KMS-11 (cell line): ENCODE measurements at regions not wholly inside any gene's neighbourhood (a gene's known extent, or its start where the extent isn't known, plus 50 kb on each side); places are given as distances from the start of the nearest gene placed in this dataset.

Experiments used
- H2AFZ ChIP-seq: fragments of 200-600 bp; sonication (generic); 2 replicates; pipeline ENCODE4 v1.6.1; 2016; ENCODE audit warnings: antibody characterized with exemption, mixed run types, low read depth
- H3K27ac ChIP-seq: fragments of 200-600 bp; sonication (generic); 2 replicates; pipeline ENCODE4 v1.6.1; 2016; ENCODE audit warnings: mild to moderate bottlenecking, mixed run types
- H3K27me3 ChIP-seq: fragments of 200-600 bp; sonication (generic); 2 replicates; pipeline ENCODE4 v1.6.1; 2017; ENCODE audit warnings: mild to moderate bottlenecking, low read depth, mixed run types, moderate library complexity; ENCODE audit not compliant: insufficient read depth
- H3K36me3 ChIP-seq: fragments of 200-600 bp; sonication (generic); 2 replicates; pipeline ENCODE4 v1.6.1; 2017; ENCODE audit warnings: mild to moderate bottlenecking, mixed run types; ENCODE audit not compliant: insufficient read depth
- H3K4me1 ChIP-seq: fragments of 200-600 bp; sonication (generic); 2 replicates; pipeline ENCODE4 v1.6.1; 2016; ENCODE audit warnings: mild to moderate bottlenecking, low read depth, mixed run types; ENCODE audit not compliant: poor library complexity, severe bottlenecking
- H3K4me2 ChIP-seq: fragments of 200-600 bp; sonication (generic); 2 replicates; pipeline ENCODE4 v1.7.0; 2016; ENCODE audit warnings: mild to moderate bottlenecking, mixed run types
- H3K4me3 ChIP-seq: fragments of 200-600 bp; sonication (generic); IDR thresholded peaks from 2 replicates; pipeline ENCODE4 v1.6.1; 2017; ENCODE audit warnings: low read depth, low read length, mixed read lengths; ENCODE audit not compliant: insufficient read depth
- H3K79me2 ChIP-seq: fragments of 200-600 bp; sonication (generic); 2 replicates; pipeline ENCODE4 v1.6.1; 2016; ENCODE audit warnings: low read depth, mixed run types; ENCODE audit not compliant: insufficient read depth
- H3K9ac ChIP-seq: fragments of 200-600 bp; sonication (generic); 2 replicates; pipeline ENCODE4 v1.6.1; 2016; ENCODE audit warnings: mild to moderate bottlenecking, mixed run types
- H4K20me1 ChIP-seq: fragments of 200-600 bp; sonication (generic); 2 replicates; pipeline ENCODE4 v1.6.1; 2016; ENCODE audit warnings: mild to moderate bottlenecking, mixed run types; ENCODE audit not compliant: insufficient read depth
- TF ChIP-seq, protein P1 (sequence below): fragments of 200-600 bp; sonication (generic); conservative IDR thresholded peaks from 2 replicates; pipeline ENCODE4 v1.6.1; 2017; ENCODE audit warnings: low read depth, mild to moderate bottlenecking, antibody characterized with exemption, low read length, moderate library complexity, mixed read lengths

DNA sequence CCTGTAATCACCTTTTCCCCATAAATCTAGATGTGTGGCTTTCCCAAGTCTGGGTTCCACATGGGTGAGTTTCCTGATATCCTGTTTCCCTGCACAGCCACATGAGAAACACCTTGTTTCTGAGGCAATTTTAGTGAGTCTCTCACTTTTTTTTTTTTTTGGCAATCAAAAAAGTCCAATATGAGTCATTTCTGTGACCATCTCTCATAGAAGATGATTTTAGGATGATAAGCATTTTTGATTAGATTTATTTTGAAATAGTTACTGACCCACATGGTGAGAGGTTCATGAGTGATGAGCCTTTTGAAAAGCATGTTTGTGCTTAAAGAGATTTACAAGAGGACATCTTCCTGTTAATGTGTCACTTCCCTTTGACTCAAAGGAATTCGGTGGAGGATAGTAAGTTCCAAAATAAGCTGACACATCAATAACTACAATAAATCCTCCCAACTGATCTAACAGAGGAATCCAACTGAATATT, 464.0 kb downstream of the INHBA start:
- no peak overlapping the region for H3K4me2 ChIP-seq
- TF ChIP-seq, protein P1, sequence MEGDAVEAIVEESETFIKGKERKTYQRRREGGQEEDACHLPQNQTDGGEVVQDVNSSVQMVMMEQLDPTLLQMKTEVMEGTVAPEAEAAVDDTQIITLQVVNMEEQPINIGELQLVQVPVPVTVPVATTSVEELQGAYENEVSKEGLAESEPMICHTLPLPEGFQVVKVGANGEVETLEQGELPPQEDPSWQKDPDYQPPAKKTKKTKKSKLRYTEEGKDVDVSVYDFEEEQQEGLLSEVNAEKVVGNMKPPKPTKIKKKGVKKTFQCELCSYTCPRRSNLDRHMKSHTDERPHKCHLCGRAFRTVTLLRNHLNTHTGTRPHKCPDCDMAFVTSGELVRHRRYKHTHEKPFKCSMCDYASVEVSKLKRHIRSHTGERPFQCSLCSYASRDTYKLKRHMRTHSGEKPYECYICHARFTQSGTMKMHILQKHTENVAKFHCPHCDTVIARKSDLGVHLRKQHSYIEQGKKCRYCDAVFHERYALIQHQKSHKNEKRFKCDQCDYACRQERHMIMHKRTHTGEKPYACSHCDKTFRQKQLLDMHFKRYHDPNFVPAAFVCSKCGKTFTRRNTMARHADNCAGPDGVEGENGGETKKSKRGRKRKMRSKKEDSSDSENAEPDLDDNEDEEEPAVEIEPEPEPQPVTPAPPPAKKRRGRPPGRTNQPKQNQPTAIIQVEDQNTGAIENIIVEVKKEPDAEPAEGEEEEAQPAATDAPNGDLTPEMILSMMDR = no peak
- no peak overlapping the region for H3K4me3 ChIP-seq
- H2AFZ ChIP-seq = no peak overlapping the region
- no peaks in the 10 kb centered on the region for H3K79me2 ChIP-seq
- no peaks in the 10 kb centered on the region for H4K20me1 ChIP-seq
- no peaks in the 10 kb centered on the region for H3K27me3 ChIP-seq
- H3K9ac ChIP-seq = no peak overlapping the region
- H3K4me1 ChIP-seq = no peaks in the 10 kb centered on the region
- no peaks in the 10 kb centered on the region for H3K36me3 ChIP-seq
- no peak overlapping the region for H3K27ac ChIP-seq

DNA sequence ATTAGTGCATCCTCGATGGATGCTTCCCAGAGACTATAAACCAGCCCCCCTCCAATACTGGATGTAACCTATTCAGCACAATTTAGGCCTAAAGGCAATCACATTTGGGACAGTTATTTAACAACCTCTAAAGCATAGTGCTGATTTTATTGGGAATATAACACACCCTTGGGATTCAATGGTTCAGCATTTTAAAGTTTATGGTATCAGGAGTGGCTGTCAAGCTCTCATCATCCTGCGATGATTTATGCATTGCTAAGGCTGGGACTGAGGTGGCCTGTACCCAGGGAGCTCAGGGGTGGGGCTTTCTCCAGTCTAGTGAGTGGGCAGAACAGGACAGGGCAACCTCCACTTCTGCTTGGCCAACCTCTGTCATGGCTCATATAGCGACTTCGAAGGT, 464.9 kb downstream of the INHBA start:
- no peaks in the 10 kb centered on the region for H3K4me1 ChIP-seq
- no peak overlapping the region for H2AFZ ChIP-seq

DNA sequence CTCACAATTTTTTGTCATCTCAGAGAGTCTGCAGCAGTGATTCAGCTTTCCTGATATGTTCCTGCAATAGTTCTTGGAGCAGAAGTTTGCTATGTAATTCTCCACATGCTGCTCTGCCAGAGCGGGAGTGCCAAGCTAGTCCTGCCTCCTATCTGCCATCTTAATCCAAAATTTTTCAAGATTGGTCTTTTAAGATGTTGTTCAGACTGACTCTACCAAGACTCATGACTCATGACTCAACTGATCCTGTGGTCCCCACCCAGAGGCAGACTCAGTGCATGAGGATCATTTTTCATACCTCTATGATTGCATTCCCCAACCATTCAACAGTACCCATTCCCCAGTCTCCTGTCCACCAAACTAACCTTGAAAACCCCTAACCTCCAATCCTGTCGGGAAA, 470.8 kb downstream of the INHBA start:
- H3K4me3 ChIP-seq = no peak overlapping the region
- H3K27ac ChIP-seq = no peak overlapping the region
- H4K20me1 ChIP-seq = no peaks in the 10 kb centered on the region
- H3K4me1 ChIP-seq = no peaks in the 10 kb centered on the region
- no peak overlapping the region for H3K9ac ChIP-seq
- H3K27me3 ChIP-seq = no peaks in the 10 kb centered on the region
- TF ChIP-seq, protein P1 = no peak
- no peak overlapping the region for H3K4me2 ChIP-seq
- no peaks in the 10 kb centered on the region for H3K36me3 ChIP-seq
- no peaks in the 10 kb centered on the region for H3K79me2 ChIP-seq
- no peak overlapping the region for H2AFZ ChIP-seq

More for the DNA sequence above, 464.9 kb downstream of the INHBA start:
- H3K36me3 ChIP-seq = no peaks in the 10 kb centered on the region
- no peaks in the 10 kb centered on the region for H3K79me2 ChIP-seq
- no peak overlapping the region for H3K4me3 ChIP-seq
- no peak overlapping the region for H3K27ac ChIP-seq
- H4K20me1 ChIP-seq = no peaks in the 10 kb centered on the region
- TF ChIP-seq, protein P1 = no peak
- H3K4me2 ChIP-seq = no peak overlapping the region
- H3K27me3 ChIP-seq = no peaks in the 10 kb centered on the region
- no peak overlapping the region for H3K9ac ChIP-seq

DNA sequence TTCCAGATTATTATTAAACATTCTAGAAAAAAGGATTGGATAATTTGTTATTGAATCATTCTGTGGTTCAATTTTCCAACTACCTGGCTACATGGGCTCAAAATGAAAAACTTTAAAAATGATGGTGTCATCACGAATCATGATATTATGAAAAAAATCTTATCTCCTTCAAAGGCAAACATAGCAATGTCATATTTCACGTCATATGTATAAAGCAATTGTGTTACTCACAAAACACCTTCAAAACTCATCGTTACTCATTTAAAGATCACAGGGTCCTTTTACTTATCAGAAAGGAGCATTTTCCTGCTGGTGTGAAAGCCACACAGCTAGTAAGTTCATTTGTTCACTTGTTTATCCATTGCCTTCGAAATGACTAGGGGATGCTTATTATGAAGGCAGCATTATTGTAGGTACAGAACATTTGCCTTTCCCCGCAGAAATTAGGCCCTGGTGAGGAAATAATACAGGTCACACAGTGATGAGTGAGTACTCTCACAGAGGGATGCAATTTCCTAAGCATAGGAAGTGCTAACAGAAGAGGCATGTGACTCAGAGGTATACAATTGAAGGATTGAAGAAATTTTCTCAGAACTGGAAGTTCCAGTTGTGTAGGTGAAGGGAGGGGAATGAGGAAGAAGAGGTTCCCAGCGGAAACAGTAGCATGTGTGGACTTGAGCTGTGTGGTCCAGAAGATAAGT, 478.7 kb downstream of the INHBA start:
- H3K79me2 ChIP-seq = no peaks in the 10 kb centered on the region
- no peak overlapping the region for H3K9ac ChIP-seq
- H3K4me3 ChIP-seq = no peak overlapping the region
- no peak overlapping the region for H2AFZ ChIP-seq
- H4K20me1 ChIP-seq = no peaks in the 10 kb centered on the region
- no peaks in the 10 kb centered on the region for H3K36me3 ChIP-seq
- TF ChIP-seq, protein P1 = no peak
- H3K27ac ChIP-seq = no peak overlapping the region
- H3K27me3 ChIP-seq = no peaks in the 10 kb centered on the region
- peaks cover 27% of the 10 kb centered on the region for H3K4me1 ChIP-seq
- no peak overlapping the region for H3K4me2 ChIP-seq
